CD1c-positive myeloid dendritic cell (primary cell): ENCODE measurements at regions not wholly inside any gene's neighbourhood (a gene's known extent, or its start where the extent isn't known, plus 50 kb on each side); places are given as distances from the start of the nearest gene placed in this dataset.

ENCODE experiments used
- DNase-seq: peaks from one replicate; pipeline ENCODE4 v3.0.0-alpha.2; 2016; ENCODE audit errors: extremely low spot score

DNA sequence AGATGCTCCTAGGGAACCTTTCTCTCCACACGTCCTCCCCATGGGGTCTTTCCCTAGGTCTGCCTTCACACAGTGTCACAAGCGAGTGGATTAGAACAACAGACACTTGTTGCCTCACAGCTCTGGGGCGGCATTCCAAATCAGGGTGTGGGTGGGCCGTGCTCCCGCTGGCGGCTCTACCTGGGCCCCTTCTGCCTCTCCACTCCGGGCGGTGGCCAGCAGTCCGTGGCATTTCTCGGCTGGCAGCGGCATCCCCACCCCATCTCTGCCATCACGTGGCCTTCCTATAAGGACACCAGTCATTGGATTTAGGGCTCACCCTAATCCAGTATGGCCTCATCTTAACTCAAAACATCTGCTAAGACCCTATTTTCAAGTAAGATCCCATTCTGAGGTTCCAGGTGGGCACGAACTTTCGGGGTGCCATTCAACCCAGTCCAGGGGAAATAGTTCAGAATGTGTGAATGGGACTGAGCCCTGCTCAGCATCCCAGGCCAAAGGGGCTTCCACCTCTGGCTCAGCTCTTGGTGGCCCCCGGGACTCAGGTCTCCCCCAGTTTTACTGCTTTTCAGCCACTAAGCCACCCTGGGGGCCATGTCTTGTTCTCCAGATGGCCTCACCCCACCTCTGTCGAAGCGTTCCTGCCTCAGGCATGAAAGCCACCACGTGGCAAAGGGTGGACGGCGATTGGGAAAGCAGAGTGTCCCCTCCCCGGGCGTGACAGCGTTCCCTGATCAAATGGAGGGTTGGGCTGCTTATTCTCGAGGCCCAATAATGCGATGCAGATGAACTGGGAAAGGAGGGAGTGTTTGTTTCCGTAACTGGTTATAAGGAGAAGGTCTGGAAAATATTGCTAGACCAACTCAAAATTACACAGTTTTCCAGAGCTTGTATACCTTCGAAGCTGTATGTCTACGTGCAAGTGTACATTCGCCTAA, 350.0 kb downstream of the GLRX3 start:
- DNase-seq = no peak

- DNase-seq = no peak
Observed at GRCh38 chr10:130486906-130487305, 350.7 kb downstream of the GLRX3 start.

DNA sequence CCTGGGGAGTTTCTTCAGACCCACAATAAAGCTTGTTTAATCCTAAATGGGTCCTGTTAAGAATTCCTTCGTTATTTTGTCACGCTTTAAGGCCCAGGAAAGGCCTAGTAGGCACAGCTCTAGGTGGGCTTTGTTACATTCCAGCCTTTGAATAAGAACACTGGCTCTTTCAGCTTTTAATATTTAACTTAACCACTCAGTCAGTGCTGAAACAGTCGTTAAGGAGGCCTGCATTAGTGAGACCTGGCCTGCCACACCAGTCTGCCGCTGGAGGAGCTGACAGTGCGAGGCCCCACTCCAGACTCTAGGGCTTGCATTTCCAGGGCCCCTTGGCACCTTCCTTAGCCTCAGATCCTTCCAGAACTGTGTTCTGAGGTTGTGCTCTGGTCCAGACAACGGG, 351.4 kb downstream of the GLRX3 start:
- no peak for DNase-seq

- DNase-seq = no peak
Observed at GRCh38 chr10:130489891-130490290, 353.7 kb downstream of the GLRX3 start.

DNA sequence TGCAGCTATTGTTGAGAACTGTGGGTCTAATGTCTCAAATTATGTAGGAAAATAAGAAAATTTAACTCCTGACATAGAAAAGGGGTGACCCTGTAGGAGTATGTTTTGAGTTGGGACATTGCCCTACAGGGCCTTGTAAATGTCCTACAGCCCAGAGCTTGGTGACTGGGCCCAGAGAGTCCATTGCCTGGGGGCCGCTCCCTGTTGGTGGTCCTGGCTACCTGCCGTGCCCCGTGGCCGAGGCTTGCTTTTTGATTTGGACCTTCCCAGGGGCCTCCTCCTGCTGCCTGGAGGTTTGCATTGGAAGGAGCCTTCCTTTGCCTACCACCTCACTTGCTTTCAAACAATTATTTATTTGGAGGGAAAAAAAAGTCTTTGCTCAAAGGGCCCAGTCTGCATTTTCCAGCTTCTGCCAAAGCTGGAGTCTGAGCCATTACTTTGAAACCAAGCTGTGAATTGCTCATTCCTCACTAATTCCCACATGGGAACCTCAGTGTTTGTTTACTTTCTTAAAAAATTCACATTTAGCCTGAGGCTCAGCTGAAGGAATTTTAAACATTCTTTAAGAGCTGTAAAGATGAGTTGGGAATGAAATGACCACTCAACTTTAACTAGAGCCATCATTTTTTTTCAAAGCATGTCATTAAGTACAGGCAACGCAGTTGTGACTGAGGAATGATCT, 355.0 kb downstream of the GLRX3 start:
- no peak for DNase-seq

GRCh38 chr10:130491693-130492050, 355.5 kb downstream of the GLRX3 start:
- no peak for DNase-seq

DNA sequence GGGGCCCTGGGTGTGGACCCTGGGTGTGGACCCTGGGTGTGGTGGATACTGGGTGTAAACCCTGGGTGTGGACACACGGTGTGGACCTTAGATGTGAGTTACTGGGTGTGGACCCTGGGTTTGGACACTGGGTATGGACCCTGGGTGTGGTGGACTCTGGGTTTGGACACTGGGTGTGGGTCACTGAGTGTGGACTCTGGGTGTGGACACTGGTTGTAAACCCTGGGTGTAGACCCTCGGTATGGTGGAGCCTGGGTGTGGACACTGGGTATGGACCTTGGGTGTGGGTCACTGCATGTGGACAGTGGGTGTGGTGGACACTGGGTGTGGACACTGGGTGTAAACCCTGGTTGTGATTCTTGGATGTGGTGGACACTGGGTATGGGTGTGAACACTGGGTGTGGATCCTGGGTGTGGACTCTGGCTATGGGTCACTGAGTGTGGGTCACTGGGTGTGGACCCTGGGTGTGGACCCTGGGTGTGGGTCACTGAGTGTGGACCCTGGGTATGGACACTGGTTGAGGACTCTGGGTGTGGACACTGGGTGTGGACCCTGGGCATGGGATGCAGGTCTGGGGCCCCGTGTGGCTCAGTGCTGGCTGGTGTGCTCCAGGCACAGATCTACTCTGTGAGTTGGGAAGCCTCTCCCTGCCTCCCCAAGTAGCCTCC, 356.2 kb downstream of the GLRX3 start:
- no peak for DNase-seq

DNA sequence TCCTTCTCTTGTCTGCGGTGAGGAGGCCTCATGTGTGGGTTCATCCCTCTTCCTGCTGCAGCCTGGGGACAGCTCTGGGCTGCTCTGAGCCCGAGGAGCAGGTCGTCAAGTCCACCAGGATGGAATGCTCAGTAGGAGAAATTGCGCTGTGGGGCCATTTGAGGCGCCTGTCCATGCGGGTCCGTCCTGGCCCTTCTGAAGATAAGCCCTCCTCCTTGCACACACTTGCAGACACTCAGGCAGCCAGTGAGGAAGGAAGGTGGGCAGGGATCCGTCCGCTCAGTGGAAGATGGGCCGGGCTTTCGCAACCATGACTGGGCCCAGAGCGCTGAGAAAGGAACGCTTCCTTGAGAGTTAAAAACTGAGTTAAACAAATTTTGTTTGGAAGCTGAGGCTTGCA, 356.8 kb downstream of the GLRX3 start:
- no peak for DNase-seq

DNA sequence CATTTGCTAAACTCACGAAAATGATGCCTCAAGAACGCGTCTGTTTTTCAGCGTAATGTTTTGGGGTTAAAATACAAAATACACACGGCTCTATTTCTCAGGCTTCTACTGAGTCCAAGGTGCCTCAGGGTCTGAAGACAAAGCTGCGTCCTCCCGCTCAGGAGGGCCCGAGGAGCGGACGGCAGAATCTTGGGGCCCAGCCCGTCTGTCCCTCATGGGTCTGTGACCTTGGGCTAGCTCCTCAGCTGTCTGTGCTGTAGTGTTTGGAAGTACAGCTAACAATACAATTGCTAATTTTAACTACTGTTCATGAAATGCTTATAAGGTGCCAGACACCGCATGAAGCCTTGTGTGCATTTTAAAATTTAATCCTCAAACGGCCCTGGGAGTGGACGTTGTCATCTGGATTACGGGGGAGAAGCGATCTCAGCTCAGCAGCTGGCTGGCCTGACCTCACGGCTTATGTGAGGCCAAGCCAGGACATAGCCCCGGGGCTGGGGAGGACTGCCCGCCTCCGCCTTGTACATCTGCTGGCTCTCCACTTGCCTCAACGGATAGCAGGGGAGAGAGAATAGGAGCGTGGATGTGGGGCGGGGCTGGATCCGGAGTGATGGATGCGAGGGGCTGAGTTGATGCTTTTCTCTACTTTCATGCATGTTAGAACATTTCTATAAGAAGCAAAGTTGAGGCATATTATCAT, 357.4 kb downstream of the GLRX3 start:
- DNase-seq = no peak

- DNase-seq = no peak
Observed at GRCh38 chr10:130495116-130495862, 359.1 kb downstream of the GLRX3 start.

- DNase-seq = no peak
Observed at GRCh38 chr10:130495891-130496636, 359.9 kb downstream of the GLRX3 start.

GRCh38 chr10:130497056-130498010, 361.1 kb downstream of the GLRX3 start:
- DNase-seq = no peak

GRCh38 chr10:130498042-130498441, 361.9 kb downstream of the GLRX3 start:
- DNase-seq = no peak

DNA sequence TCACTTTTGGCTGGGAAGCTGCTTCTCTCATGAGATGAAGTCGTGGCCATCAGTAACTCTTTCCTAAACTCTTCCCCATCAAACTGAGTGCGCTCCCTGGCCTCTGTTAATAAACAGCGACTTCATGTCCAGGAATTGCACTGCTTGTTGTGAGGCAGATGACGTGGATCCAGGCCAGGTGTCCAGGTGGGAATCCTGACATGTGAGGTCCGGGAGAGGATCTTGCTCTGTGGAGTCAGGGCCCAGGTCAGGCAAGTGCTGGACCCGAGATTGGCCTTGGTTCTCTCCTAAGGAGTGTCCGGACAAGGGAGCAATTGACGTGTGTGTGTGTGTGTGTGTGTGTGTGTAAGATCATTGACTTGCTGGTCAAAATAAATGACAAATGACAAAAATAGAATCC, 362.7 kb downstream of the GLRX3 start:
- no peak for DNase-seq

DNA sequence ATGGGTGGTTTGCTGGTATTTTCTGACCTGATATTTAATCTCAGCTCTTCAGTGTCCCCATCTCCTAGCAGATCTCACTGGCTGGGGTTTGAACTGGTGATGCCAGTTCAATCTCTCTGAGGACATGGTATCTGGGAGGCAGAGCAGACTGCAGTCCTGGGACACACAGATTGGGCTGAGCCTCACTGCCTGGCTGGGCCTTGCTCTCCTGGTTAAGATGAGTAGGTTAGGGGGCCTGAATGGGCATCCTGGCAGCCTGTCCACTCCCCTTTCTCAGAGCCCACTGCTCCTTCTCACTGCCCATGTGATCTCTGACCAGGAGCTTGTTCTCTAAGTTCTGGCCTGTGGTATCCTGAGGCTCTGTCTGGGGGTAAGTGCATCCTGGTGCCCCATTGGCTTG, 363.4 kb downstream of the GLRX3 start:
- no peak for DNase-seq

GRCh38 chr10:130500261-130501000, 364.2 kb downstream of the GLRX3 start:
- no peak for DNase-seq

DNA sequence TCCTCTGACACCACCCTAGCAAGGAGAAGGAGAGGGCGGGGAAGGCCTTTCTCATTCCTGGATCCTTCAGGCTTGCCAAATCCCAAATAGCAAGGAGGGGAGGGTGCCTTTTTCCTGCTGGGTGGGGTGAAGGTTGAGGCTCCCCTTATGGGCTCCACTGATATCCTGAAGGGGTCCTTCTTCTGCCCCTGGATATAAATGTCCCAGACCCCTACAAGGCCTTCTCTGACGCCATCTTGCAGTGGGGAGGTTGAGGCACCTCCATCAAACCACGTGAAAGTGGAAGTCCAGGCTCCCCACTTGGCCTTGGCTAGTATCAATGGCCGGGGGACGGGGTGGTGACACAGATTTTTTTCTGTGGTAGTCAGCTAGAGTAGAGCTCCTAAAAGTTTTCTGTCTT, 371.3 kb downstream of the GLRX3 start:
- no peak for DNase-seq

- no peak for DNase-seq
Observed at GRCh38 chr10:130509881-130510689, 373.9 kb downstream of the GLRX3 start.
